K562 (cell line): ENCODE measurements at regions not wholly inside any gene's neighbourhood (a gene's known extent, or its start where the extent isn't known, plus 50 kb on each side); places are given as distances from the start of the nearest gene placed in this dataset.

Experiments used
- ATAC-seq: fragments of 200-7000 bp; cut with Tn5 transposase; 3 replicates; pipeline ENCODE4 v1.9.1; 2020; ENCODE audit warnings: moderate library complexity
- BruUV-seq: library from RNA; stranded (reverse); fragments of 400-500 nt; replicated peaks from 2 replicates; lab custom pipeline; 2021; lab: Mats Ljungman, UMichigan
- CTCF ChIA-PET: fragments of 300-600 bp; formaldehyde crosslinking; extraction: SDS; loops from one replicate; lab custom pipeline; 2021; ENCODE audit warnings: low intra/inter-chr PET ratio; lab: Yijun Ruan, JAX
- POLR2A ChIA-PET: fragments of 300-600, 350-650 bp; sonication (Branson Sonifier 250); formaldehyde crosslinking; extraction: SDS; loops from one replicate; lab custom pipeline; 2021; ENCODE audit warnings: antibody characterized with exemption, inconsistent platforms; lab: Yijun Ruan, JAX
- DNase-seq, 4 experiments: peaks; one replicate each; pipeline versions ENCODE4 v3.0.0 to v3.0.0-alpha.2; 2011 to 2018; ENCODE audit warnings: low spot score in 3 of 4, mixed read lengths in 3 of 4; ENCODE audit errors: extremely low read depth in 1 of 4
- FAIRE-seq: peaks from 2 replicates; lab custom pipeline; 2011; peaks lifted over from hg19 to GRCh38; lab: Jason Lieb, UNC
- H2AFZ ChIP-seq: 2 replicates; pipeline ENCODE4 v1.6.0; 2011; ENCODE audit warnings: low read depth, low read length, control low read depth, inconsistent platforms
- H3K27ac ChIP-seq: fragments of 200-600 bp; 3 replicates; pipeline ENCODE4 v1.8.0; 2011; ENCODE audit warnings: low read depth, mild to moderate bottlenecking, control low read depth, inconsistent platforms, low read length, moderate library complexity, mixed read lengths; ENCODE audit errors: extremely low read depth
- H3K27me3 ChIP-seq, 2 experiments: fragments of 300-600 bp in 1 of 2; 2 replicates in 1 of 2; 3 replicates in 1 of 2; pipeline versions ENCODE4 v1.6.0 to v1.8.0; 2011; ENCODE audit warnings: inconsistent platforms in 2 of 2, low read length in 2 of 2, mild to moderate bottlenecking in 1 of 2, mixed read lengths in 1 of 2, moderate library complexity in 1 of 2; ENCODE audit not compliant: control insufficient read depth in 2 of 2, insufficient read depth in 2 of 2
- H3K36me3 ChIP-seq: fragments of 300-600 bp; 3 replicates; pipeline ENCODE4 v1.8.0; 2011; ENCODE audit warnings: mild to moderate bottlenecking, low read length, inconsistent platforms; ENCODE audit not compliant: control insufficient read depth, insufficient read depth
- H3K4me1 ChIP-seq, 2 experiments: fragments of 200-600 bp in 1 of 2; replicated peaks in 1 of 2; 2 replicates in 1 of 2; 3 replicates in 1 of 2; pipeline versions ENCODE4 v1.5.1 to v1.8.0; 2011; ENCODE audit warnings: inconsistent platforms in 2 of 2, low read length in 2 of 2, mild to moderate bottlenecking in 1 of 2, mixed read lengths in 1 of 2, moderate library complexity in 1 of 2; ENCODE audit not compliant: control insufficient read depth in 2 of 2, insufficient read depth in 2 of 2
- H3K4me2 ChIP-seq: 2 replicates; pipeline ENCODE4 v1.6.1; 2011; ENCODE audit warnings: low read length, control low read depth, inconsistent platforms, mixed read lengths; ENCODE audit not compliant: insufficient read depth
- H3K4me3 ChIP-seq: fragments of 200-600 bp; sonication (generic), shearing (Covaris generic); 2 replicates; pipeline ENCODE4 v1.5.1; 2016; ENCODE audit warnings: control low read depth, inconsistent platforms
- H3K79me2 ChIP-seq: fragments of 200-600 bp; 3 replicates; pipeline ENCODE4 v1.8.0; 2011; ENCODE audit warnings: low read length, inconsistent platforms; ENCODE audit not compliant: control insufficient read depth, insufficient read depth
- H3K9ac ChIP-seq, 2 experiments: 2 replicates each; pipeline versions ENCODE4 v1.6.0 to v1.6.1; 2011; ENCODE audit warnings: low read depth in 2 of 2, low read length in 2 of 2, control low read depth in 1 of 2, inconsistent platforms in 1 of 2, mild to moderate bottlenecking in 1 of 2, mixed read lengths in 1 of 2; ENCODE audit not compliant: insufficient read depth in 1 of 2
- H3K9me1 ChIP-seq: one replicate; pipeline ENCODE4 v1.6.0; 2011; ENCODE audit warnings: inconsistent platforms, mild to moderate bottlenecking, low read length, moderate library complexity; ENCODE audit not compliant: control insufficient read depth, insufficient read depth
- H3K9me3 ChIP-seq: replicated peaks from 2 replicates; pipeline ENCODE4 v1.5.1; 2011; ENCODE audit warnings: low read depth, low read length, inconsistent platforms; ENCODE audit not compliant: control insufficient read depth, insufficient read depth
- H4K20me1 ChIP-seq: replicated peaks from 2 replicates; pipeline ENCODE4 v1.6.1; 2011; ENCODE audit warnings: low read length, inconsistent platforms, mixed read lengths; ENCODE audit not compliant: control insufficient read depth, insufficient read depth
- IFI16 ChIP-seq: fragments of 250-450 bp; sonication (Bioruptor Pico); IDR thresholded peaks from 2 replicates; pipeline ENCODE4 v2.1.2; 2022; ENCODE audit warnings: mild to moderate bottlenecking, inconsistent platforms
- RUNX1 ChIP-seq: sonication (generic); IDR thresholded peaks from 2 replicates; pipeline ENCODE4 v1.6.1; 2016; ENCODE audit warnings: antibody characterized with exemption, low read depth
- SUPT5H ChIP-seq: fragments of 450-650 bp; IDR thresholded peaks from 2 replicates; pipeline ENCODE4 v1.6.1; 2016
- WGBS: fragments of 100-300 bp; shearing (Covaris generic); methylation state at CpG from one replicate; pipeline ENCODE4 v1.1.6; 2016; ENCODE audit warnings: low coverage, mixed read lengths; ENCODE audit not compliant: insufficient coverage; ENCODE audit errors: missing lambda C conversion rate; 5-methylcytosine and 5-hydroxymethylcytosine counted together
- in situ Hi-C: fragments of 300-500 bp; cut with MboI; formaldehyde crosslinking; loops from 4 replicates; pipeline ENCODE4 v1.15.0; 2018; ENCODE audit warnings: inconsistent platforms, mixed read lengths
- intact Hi-C: fragments of 100-400 bp; cut with micrococcal nuclease; formaldehyde crosslinking; loops from 2 replicates; pipeline ENCODE4 v1.14.2; 2022
- TF ChIP-seq, protein P1 (sequence below), 2 experiments: fragments of 450-650 bp in 1 of 2; sonication (generic) in 1 of 2; formaldehyde crosslinking; conservative IDR thresholded peaks; 2 replicates each; pipeline versions ENCODE4 v1.4.0 to v1.8.1; 2020 to 2022; ENCODE audit warnings: mild to moderate bottlenecking in 1 of 2, missing genetic modification reagents in 1 of 2
- TF ChIP-seq, protein P2 (sequence below): sonication (generic); formaldehyde crosslinking; IDR thresholded peaks from 2 replicates; pipeline ENCODE4 v1.8.0; 2022; ENCODE audit warnings: mild to moderate bottlenecking, missing genetic modification reagents

- TF ChIP-seq IFI16 (CRISPR knock-in tag) (no peak), SUPT5H (no peak)
- TF ChIP-seq, protein P1, sequence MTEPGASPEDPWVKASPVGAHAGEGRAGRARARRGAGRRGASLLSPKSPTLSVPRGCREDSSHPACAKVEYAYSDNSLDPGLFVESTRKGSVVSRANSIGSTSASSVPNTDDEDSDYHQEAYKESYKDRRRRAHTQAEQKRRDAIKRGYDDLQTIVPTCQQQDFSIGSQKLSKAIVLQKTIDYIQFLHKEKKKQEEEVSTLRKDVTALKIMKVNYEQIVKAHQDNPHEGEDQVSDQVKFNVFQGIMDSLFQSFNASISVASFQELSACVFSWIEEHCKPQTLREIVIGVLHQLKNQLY (CRISPR knock-in tag; conservative IDR thresholded peaks at IDR 0.05) = no peak
- TF ChIP-seq, all 486 proteins: peak for 0
Measured at GRCh38 chr2:180647221-180647620, 333.2 kb upstream of the UBE2E3 start (continued).

GRCh38 chr2:180646756-180647155 lies 333.6 kb upstream of the UBE2E3 start:
- DNase-seq (no peak), FAIRE-seq (no peak), ATAC-seq (no peak)
- BruUV-seq = no TSS peak
- no peak overlapping the region for H3K27ac ChIP-seq
- no peaks in the 10 kb centered on the region for H3K36me3 ChIP-seq
- H3K79me2 ChIP-seq = no peaks in the 10 kb centered on the region
- intact Hi-C loops (no loop called here), in situ Hi-C loops (no loop called here)
- TF ChIP-seq RUNX1 = no peak
- TF ChIP-seq, protein P2, sequence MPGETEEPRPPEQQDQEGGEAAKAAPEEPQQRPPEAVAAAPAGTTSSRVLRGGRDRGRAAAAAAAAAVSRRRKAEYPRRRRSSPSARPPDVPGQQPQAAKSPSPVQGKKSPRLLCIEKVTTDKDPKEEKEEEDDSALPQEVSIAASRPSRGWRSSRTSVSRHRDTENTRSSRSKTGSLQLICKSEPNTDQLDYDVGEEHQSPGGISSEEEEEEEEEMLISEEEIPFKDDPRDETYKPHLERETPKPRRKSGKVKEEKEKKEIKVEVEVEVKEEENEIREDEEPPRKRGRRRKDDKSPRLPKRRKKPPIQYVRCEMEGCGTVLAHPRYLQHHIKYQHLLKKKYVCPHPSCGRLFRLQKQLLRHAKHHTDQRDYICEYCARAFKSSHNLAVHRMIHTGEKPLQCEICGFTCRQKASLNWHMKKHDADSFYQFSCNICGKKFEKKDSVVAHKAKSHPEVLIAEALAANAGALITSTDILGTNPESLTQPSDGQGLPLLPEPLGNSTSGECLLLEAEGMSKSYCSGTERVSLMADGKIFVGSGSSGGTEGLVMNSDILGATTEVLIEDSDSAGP (CRISPR knock-in tag) = no peak
- no peak overlapping the region for H3K4me3 ChIP-seq
- ChIA-PET CTCF (no interaction called here), POLR2A (interaction anchor here (0.8 kb wide), 1 partner anchor 9 kb away, joined by 3 read pairs; no protein-coding TSS in a partner anchor)
- 0% methylated on average over 2 of the region's 2 CpGs for WGBS
- no peaks in the 10 kb centered on the region for H4K20me1 ChIP-seq
- H3K4me2 ChIP-seq = no peak overlapping the region
- H3K9me3 ChIP-seq = no peaks in the 10 kb centered on the region
- H2AFZ ChIP-seq = no peak overlapping the region
- no peaks in the 10 kb centered on the region for H3K4me1 ChIP-seq
- H3K9me1 ChIP-seq = no peaks in the 10 kb centered on the region
- H3K9ac ChIP-seq = no peak overlapping the region
- H3K27me3 ChIP-seq = no peaks in the 10 kb centered on the region
